CD4-positive, alpha-beta T cell treated with Interferon alpha-2 for 1 hour (primary cell): ENCODE measurements at regions not wholly inside any gene's neighbourhood (a gene's known extent, or its start where the extent isn't known, plus 50 kb on each side); places are given as distances from the start of the nearest gene placed in this dataset.
"Not testable (repeated sequence)": the region's sequence is repeated elsewhere in the genome, so short reads cannot be mapped to it uniquely, and the experiment has no call there.

Experiments
- DNase-seq, 2 donors: peaks; one replicate each; pipeline ENCODE4 v3.0.0-alpha.2; 2020 to 2022

DNA sequence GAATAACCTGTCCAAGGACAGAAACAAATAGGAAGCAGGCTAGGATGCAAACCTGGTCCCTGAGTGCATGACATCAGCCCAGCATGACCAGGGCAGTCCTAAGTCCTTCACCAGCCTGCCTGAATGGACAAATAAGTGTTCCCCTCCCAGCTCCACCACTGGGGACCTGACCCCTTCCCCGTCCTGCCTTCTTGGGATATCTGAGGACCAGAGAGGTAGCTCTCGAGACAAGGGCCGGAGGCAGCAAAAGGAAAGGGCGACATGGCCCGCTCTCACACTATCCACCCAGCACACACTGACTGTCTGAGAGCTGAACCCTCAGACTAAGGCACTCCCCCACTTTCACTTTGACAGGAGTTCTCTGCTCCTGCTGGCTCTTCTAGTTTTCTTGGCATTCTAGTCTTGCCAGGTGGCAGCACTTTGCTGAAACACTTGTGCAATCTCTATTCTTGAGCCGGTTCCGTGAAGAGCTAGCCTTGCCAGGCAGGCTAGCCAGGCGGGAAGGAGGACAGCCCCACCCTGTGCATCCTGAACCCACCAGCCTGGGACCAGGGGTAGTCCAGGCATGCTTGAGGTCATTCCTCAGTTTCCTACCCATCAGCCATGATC lies 251.1 kb upstream of the RAB4A start:
- no peak for DNase-seq

DNA sequence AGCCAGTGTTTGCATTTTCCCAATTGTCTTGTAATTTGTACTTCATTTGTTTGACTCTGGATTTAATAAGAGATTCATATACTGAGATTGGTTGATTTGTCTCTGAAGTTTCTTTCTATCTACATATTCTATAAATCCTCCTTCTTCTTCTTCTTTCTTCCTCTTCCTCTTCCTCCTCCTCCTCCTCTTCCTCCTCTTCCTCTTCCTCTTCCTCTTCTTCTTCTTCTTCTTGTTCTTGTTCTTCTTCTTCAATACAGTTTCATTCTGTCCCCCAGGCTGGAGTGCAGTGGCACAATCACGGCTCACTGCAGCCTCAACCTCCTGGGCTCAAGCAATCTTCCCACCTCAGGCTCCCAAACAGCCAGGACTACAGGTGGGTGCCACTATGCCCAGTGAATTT lies 249.9 kb upstream of the RAB4A start:
- DNase-seq: not testable (repeated sequence)

DNA sequence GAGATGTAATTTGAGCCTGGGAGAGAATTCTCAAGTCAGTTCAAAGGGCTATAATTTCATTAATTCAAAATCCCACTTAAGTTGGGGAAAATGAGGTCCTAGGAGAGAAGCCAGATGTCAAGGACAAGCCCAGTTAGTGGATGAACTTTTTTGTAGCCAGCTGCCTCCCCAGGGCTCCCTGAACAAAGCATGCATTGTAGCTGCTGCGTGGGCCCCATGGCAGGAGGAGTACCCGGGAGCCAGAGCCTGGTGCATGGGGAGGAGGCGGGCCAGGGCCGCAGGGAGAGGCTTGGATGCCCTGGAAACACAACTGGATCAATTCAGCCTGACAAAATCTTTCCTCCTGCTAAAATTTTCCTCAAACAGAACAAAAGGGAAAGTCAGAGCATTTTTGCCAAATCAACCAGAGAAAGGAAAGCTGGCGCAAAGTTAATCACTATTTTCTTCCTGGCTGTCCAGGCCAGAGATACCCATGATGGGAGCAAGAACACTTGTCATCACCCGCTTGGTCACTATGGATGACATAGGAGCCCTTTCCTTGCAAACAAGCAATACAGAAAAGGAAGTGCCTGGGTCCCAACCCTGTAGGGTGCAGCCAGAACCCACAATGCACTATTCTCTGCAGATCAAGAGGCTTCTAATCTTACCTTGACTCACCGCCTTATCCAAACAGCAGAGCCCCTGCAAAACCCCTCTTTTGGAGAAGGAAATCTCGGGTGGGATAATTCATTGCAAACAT lies 248.1 kb upstream of the RAB4A start:
- DNase-seq: no peak

DNA sequence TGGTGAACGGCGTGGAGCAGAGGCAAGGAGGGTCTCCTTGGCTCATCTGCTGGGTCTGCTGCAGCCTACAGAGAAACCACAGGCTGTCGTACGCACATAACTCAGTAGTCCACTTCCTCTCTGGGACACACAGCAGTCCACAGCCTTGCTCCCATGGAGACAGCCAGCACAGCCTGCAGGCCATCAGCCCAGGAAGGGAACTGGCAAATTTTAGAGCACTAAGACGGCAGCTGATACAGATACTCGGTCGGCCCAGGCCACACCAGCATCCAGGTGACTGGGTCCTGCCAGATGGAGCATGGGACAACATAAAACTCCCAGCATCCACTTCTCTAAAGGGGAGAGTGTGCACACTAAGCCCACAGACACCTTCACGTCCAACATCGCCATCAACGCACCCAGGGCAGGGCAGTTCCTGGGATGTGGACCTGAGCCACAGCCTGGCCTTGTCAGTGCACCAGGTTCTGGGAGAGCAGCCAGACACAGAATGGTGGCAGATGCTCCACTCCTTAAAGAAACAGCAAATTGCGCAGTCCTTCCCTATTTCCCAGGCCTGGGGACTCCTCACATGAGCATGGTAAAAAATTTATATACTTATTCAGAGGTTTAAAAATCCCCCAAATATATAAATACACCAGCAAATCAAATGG lies 247.1 kb upstream of the RAB4A start:
- no peak for DNase-seq

DNA sequence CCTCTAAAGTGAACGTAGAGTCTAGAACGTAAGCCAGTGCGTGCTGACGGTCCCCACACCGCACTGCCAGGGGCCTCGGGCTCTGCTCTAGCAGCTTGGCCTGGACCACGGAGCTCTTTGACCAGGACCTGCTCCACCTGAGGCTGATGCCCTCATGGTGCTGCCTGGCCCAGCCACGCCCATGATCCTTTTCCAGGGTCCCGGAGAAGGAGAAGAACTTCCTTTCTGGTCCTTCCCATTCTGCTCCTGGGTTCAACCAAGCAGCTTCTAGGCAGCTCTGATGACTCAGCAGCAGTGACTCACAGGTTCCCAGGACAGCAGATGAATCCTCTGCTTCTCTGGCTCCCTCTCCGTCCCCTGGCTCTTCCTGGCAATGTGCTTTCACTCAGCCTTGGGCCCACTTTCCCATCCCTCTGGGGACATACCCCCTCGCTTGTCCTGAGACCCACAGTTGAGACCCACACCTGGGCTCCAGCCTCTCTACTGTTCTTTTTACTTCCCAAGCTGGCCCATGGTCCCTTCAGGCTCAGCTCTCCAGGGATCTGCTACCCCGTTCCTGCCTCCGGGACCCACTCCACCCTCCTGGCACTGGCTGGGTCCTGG lies 246.3 kb upstream of the RAB4A start:
- peak in 1 of 2 donors; percentile 50 for DNase-seq

DNA sequence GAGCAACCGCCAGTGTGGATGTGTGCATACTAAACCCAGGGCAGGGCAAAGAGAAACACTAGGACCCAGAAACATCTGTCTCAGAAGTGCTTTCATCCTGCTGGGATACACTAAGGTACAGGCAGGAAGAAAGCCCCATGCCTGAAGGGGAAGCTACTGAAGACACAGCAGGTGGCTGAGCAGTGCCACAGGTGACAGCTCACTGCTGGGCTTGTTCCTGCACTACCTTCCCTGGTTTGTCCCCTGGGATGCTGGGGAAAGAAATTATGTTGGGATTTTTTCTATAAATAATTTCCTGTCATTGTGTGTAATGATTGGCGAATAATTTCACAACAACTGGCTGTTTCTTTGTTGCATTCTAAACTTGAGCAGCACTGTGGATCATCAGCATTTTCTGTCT lies 245.3 kb upstream of the RAB4A start:
- DNase-seq: no peak

DNA sequence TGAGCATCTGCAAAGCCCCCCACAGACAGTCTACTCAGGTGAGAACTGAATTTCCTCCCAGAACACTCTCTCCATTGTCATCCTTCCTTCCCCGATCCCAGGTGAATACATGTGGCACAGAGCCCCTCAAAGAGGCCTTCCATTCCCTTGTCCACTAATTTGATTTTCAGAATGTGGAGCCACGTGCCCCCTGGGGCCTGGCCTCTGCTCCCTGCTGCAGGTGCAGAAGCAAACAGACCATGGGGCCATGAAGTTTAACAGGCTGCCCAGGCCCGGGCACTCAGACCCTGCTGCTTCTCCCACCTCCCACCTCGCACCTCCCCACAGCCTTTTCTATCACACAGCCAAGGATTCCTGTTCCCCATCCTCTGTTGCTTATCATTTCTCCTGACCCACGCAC lies 243.8 kb upstream of the RAB4A start:
- DNase-seq: no peak

DNA sequence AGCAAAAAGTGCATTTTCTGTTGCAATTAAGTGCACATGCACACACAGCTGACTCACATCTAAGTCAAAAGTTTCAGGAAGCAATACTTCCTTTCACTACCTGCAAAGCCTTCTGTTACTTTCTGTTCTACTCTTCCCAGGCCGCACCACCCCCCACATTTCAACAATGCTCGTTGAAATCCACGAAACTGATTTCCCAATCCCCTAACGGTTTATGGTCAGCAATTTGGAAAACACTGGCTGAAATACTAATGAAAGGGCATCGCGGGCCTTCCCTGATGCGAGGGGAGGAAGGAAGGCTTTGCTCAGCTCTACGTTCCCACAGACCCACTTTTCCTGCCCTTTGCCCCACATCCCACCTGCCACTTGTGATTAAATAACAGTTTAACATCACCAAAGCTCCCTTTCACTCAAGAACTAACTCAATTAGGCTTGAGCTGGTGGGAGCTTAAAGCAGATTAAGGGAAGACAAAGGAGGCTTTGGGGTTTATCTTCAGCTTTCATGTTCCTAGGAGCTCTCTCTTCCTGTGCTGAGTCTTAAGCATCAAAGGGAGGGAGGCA lies 243.2 kb upstream of the RAB4A start:
- DNase-seq: peak; percentile 26 to 31

DNA sequence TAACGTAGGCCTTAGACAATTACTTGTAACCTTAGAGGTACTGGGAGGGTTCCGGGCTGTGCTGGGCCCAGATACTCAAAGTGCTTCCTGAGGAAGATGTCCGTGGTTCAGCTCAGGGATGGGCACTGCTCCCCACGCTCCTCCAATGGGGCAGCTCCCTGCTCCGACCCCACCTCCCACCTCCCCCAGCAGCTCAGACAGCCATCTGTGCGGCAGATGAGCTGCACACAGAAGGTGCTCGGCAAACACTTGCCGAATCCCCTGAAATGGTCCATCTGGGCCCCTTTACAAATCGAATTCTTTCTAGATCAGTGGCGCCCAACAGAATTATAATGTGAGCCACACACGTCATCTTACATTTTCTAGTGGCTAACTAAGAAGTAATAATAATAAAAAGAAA lies 242.4 kb upstream of the RAB4A start:
- DNase-seq: no peak

DNA sequence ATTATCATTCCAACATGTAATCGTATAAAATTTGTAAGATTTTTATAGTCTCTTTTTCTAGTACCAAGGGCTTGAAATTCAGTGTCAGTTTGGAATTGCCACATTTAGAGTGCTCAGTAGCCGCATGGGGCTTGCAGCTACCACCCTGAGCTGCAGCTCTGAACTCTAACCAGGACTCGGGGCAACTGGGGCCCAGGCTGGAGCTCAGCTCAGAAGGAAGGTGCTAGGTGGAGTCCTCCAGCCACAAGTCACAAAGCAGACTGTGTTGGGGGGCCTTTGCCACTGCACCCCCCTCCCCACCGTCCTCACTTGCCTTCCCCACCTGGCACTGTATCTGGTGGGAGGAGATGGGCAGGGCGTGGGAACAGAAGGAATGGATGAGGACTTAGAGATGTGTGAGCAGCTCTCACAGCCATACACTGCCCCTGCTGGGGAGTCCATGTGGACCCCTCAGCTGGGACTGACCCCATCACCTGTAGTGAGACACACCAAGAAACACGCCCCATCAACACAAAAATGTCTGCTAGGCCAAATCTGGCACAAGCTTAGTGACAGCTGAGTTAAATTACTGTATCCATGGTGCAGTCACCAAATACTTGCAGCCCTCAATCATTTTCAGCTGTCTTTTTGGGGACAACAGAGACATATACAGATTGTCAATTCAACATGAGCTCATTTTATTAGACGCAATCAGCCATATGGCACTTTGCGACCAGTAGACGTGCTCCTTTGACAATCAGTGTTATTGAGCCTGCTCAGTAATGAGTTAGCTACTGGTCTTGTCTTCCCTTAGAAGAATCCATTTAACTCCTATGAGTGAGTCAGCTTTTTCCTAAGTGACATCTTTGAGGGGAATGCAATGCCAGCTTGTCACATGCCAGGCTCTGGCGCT lies 241.7 kb upstream of the RAB4A start:
- DNase-seq: no peak

DNA sequence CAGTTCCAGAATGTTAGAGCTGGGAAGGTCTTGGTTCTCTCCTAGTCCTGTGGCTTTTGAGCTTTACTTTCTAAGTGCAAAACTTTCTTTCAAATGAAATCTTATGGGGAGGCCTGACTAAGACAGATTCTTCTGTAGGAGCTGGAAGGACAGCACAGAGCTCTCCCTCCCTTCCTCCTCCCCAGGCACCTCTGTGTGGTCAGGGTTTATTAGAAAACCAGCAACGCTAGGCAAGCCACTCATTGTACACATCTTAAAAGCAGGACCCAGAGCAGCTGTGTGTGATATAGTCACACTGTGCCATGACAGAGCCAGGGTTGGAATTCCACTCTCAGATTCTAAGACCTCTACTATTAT lies 241.1 kb upstream of the RAB4A start:
- DNase-seq: no peak

DNA sequence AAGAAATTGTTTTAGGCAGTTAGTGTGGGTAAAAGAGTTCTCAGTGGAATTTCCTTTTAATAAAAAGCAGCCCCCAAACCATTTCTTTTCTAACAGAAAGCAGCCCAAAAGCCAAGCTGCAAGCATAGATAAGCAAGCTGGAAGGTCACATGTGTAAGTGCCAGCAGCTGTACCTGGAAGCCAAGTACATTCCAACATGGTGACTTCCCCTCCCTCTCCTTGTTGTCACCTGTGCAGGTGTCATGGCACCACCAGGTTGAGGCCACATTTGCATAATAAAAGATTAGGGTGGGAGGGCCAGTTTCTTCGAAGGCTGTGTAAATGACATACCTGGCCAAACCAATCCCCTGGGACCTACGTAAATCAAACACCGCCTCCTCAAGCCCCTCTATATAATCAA lies 240.3 kb upstream of the RAB4A start:
- DNase-seq: no peak

DNA sequence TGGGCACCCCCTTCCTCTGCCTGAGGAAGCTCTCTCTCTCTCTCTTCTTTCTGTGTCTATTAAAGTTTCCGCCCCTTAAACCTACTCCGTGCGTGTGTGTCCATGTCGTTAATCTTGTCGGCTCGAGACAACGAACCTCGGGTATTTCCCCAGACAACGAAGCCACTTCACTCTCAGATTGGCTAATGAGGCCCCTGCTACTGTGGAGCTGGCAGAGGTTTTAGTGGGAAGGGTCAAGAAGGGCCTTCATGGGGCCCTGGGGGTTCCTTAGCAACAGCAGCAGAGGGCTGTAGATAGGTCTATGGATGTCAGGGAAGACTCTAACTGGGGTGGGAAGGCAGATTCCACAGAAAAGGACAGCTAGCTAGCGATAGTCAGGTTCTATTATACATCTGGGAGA lies 239.8 kb upstream of the RAB4A start:
- DNase-seq: no peak

DNA sequence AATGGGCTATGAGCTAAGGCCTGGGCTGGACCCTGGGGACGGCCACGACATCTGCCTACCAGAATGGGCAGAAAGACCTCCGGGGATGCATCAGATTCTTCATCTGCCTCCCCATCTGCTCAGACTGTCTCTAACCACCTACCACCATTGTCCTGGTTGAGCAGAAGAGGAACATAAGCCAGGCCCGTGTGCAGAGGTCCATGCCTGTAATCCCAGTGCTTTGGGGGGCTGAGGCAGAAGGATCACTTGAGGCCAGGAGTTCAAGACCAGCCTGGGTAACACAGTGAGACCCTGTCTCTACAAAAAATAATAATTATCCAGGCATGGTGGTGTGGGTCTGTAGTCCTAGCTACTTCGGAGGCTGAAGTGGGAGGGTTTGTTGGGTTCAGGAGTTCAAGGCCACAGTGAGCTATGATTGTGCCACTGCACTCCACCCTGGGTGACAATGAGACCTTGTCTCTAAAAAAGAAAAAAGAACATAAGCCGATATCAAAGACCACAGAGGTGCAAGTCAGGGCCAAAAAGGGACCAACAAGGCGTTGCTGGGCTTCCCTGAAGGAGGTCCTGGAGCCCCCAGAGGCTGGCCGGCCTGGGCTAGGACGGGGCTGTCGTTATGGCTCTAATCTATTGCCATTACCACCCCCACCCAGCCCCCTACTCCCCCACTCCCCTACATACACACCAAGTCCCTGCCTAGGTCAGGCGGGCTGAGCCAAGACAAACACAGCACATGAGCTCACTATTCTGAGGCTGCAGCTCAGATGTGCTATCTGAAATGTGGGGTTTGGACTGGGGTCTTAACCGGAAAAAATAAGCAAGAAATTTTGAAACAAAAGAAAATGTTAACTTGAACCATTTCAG lies 239.2 kb upstream of the RAB4A start:
- no peak for DNase-seq

DNA sequence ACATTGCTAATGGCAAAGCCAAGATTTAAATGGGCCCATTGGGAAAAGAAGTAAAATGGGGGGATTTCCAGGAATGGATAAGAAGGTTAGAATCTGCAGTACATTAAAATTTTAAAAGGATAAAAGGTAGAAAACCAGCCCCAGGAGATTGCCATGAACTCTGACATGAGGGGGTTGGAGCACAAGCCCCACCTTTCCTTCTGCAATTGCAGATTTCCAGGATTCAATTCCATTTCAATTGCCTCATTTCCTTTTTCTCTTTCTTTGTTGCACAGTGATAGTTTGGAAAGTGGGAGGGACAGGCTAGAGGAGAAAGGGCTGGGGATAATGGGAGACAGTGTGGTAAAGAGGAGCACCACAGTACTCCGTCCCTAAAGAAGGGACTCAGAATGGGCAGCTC lies 238.5 kb upstream of the RAB4A start:
- DNase-seq: no peak

DNA sequence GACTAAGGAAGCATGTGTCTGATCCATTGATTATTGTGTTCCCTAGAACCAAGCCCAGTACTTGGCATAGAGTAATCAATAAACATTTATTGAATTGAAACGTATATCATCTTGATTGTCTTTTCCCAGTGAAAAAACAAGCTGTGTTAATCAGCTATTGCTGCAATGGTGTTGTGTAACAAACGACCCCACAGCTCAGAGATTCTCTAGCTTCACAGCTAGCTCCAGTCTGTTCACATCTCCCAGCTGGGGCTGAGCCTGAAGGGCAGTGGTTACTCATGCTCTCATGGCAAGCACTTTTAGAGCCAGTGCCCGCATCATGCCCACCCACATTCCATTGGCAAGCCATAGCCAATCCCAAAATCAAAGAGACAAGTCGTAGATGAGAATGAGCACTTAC lies 237.4 kb upstream of the RAB4A start:
- DNase-seq: no peak

DNA sequence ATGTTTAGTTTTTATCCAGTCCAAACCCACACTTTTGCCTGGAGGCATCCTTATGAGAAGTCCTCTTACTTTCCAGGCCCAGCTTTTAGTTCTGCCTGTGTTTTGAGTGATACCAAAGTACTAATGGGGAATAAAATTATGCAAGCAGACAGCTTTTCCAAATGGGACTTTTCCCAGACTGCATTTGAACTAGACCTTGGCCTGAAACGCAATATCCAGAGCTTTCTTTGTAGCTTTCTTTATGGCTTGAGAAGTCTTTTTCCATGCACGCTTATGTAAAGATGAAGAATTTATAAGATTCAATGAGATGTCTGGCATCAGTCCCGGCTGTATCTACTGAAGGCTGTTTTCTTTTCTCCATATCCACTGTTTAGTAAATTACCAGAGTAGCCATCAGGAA lies 236.6 kb upstream of the RAB4A start:
- no peak for DNase-seq

DNA sequence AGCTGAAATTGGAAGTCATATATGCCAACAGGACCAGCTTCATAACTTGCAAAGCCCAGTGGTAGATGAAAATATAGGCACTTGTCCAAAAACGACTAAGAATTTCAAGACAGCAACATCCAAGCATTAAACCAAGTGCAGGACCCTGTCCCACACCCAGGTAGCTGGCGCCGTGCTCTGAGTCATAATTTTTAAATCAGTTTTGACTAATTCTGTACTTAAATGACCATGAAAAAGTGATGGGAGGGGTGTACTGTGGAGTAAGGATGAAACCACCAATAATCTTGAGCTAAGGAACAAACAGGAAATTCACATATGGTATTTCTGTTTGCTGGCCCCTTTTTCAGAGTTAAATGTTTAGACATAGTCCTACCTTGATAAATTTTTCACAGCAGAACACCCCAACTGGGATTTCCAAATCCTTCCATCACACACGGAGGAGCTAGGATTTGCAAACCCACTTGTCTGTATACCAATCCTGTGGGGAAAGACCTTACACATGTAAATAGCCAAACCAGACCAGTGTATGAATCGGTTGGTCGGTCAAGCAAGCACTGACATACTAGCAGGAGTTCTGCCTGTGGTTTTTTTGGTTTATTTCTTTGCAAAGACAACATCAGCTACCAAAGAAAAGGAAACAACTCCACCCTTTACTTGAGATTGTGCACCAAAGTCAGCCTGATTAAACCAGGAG lies 235.7 kb upstream of the RAB4A start:
- no peak for DNase-seq

DNA sequence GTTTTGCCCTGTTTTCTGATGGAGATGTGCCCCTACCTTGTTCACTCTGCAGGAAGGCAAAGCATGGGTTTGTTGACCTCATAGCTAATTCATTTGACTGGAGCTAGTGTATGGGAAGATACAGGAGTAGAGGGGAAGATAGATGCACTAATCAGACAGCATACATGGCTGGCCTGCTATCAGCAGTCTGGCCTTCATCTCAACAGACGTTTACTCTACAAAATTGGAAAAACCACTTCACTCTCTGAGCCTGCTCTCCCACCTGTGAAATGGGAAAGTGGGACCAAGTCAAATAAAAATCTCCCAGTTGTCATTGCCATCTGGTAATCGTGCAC lies 235.2 kb upstream of the RAB4A start:
- no peak for DNase-seq

DNA sequence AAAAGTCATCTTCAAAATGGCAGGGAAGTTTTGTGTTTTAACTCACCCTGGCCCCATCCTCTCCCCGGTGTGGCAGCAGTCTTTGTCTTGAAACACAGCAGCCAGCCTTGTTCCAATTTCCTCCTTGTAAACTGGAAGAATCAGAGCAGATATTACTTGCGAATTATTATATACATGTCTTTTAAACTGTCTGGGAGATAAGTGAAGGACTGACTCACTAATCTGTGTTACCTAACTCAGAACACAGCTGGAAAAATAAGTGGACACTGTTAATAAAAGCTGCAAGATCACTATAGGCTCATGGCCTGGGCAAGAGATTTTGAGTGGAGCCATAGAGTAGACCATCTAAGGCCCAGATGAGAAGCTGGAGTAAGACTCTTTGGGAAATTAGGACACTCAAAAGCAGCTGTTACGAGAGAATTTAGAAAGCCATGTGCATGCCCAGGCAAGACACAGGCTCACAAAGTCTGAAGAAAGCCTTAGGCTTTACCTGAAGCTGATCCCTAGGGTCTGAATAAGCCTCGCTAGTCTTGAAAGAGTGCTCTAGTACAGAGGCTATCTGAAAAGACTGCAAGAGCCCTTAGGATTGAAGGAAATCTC lies 233.0 kb upstream of the RAB4A start:
- DNase-seq: no peak
